Fibroblast of pulmonary artery (primary cell): ENCODE measurements at regions not wholly inside any gene's neighbourhood (a gene's known extent, or its start where the extent isn't known, plus 50 kb on each side); places are given as distances from the start of the nearest gene placed in this dataset.

ENCODE experiments used
- DNase-seq: peaks from one replicate; pipeline ENCODE4 v3.0.0-alpha.2; 2010; ENCODE audit warnings: low read depth
- H3K4me3 ChIP-seq: replicated peaks from 2 replicates; pipeline ENCODE4 v1.5.1; 2011; ENCODE audit warnings: low read depth, mild to moderate bottlenecking, control low read depth, low read length, moderate library complexity
- CTCF ChIP-seq: IDR thresholded peaks from 2 replicates; pipeline ENCODE4 v1.5.1; 2011; ENCODE audit warnings: mild to moderate bottlenecking, control low read depth, low read length, inconsistent platforms; ENCODE audit errors: missing control alignments

GRCh38 chr10:20350509-20350908, 534.3 kb downstream of the PLXDC2 start:
- H3K4me3 ChIP-seq = no peak overlapping the region
- no peak for DNase-seq
- no peak for TF ChIP-seq CTCF

DNA sequence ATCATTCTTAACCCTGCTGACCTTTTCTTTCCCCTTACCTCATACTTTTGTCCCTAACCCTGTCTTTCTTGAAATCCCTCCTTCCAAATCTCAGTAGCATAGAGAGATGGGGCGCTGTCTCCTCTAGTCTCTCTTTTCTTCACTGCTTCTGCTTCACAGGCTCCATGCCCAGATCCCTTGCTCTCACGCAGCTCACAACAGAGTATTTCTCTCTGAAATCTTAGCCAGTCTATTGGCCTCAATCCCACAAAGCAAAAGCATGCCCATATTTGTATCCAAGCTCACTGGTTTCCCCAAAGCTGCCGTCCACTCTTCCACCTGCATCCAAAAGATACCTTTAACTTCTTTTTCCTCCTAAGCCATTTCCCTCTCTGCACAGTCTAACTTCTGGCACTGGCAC, 526.8 kb downstream of the PLXDC2 start:
- DNase-seq = no peak
- no peak for TF ChIP-seq CTCF
- no peak overlapping the region for H3K4me3 ChIP-seq
